GM18498 (cell line): ENCODE measurements at regions not wholly inside any gene's neighbourhood (a gene's known extent, or its start where the extent isn't known, plus 50 kb on each side); places are given as distances from the start of the nearest gene placed in this dataset.
"Not testable (repeated sequence)": the region's sequence is repeated elsewhere in the genome, so short reads cannot be mapped to it uniquely, and the experiment has no call there.

ENCODE experiments used
- ATAC-seq: cut with Tn5 transposase; IDR thresholded peaks from one replicate; pipeline ENCODE4 v1.9.1; 2021; ENCODE audit warnings: mild to moderate bottlenecking, moderate library complexity; ENCODE audit not compliant: unreplicated experiment

DNA sequence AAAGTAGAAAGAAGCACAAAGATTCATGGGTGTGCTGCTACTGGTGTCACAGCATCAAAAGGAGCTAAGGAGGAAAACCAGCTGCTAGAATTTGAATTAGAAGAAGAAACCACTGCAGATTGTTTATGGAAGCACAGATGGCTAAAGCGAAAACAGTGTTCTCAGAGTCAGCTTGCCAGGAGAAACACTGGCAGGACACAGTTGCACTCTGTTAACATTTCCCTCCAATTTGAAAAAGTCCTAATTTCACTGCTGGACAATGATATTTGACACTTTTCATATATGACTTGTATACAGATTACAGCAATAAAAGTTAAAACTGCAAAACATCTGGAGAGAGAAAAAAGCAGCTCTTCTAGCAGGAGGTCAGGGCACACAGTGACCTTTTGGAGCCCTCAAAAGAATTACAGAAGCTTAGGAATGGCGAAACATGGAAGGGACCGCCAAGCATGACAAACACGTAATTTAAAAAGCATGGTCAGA lies 314.5 kb downstream of the COL12A1 start:
- no peak for ATAC-seq

DNA sequence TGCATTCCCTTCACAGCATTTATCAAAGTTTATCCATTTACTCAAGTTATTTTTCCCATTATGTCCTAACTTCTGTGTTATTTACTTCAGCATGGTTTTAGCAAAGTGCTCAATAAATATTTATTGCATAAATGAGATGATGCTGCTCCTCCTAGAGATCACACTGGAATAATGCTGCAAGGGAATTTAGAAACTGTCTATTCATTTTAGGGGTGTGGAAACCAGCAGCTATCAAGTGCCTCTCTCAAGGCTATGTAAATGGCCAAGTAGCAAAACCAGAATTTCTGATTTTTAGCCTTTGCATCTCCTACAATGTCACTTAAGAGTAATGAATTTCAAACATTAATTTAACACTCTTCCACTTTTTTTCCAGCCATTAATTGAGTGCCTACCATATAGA lies 316.2 kb downstream of the COL12A1 start:
- no peak for ATAC-seq

GRCh38 chr6:74888741-74889140 lies 317.1 kb downstream of the COL12A1 start:
- ATAC-seq, result not testable (repeated sequence)

- no peak for ATAC-seq
Measured at GRCh38 chr6:74879976-74880375, 325.9 kb downstream of the COL12A1 start.

DNA sequence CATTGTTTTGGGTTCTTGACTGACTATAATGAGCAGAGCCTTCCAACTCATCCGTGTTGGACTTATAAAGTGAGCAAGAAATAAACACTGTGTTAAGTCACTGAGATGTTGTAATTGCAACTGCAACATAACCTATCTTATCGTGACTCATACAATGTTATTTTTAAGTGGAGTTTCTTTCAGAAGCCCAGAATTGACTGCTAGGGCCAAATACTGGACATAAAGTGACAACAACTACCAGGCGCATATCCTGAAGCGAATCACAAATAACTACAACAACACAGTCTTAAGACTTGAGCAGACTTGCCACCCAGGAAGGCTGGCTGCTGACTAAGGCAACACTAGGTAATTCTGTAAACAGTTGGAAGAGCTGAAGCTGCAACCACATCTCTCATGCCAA lies 326.6 kb downstream of the COL12A1 start:
- ATAC-seq, result no peak

- ATAC-seq, result no peak
Measured at GRCh38 chr6:74875193-74875592, 330.7 kb downstream of the COL12A1 start.

DNA sequence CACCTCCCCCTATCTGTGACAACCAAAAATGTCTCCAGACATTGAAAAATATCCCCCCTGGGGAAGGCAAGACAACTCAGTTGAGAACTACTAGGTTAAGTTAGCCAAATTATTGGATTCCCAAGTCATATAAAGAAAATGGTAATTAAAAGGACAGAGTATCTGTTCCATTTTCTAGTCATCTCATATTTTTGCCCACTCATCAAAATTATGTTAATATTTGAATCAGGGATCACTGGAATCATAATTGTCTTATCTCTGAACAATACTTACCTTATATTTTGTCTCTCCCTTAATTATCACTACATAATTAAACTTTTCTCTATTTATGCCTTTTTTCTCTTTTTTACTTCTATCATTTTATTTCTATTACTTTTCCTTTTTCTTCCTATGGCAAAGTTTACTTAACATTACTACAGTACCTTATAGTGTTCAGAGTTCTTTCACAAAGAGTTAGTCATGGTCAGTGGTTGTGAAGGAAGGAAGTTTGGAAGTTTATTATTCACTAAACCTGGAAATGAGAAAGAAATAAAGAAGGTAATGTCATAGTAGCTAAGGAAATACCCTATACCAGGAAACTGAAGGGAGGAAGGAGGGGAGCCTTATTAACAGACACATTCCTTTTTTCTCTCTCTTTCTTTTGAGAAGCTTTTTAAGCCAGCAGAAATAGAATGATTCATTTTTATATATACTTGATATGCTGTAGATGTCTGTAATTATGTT lies 332.9 kb downstream of the COL12A1 start:
- no peak for ATAC-seq

- no peak for ATAC-seq
Measured at GRCh38 chr6:74871757-74872156, 334.1 kb downstream of the COL12A1 start.

- no peak for ATAC-seq
Measured at GRCh38 chr6:74870403-74870802, 335.4 kb downstream of the COL12A1 start.

GRCh38 chr6:74867291-74867690 lies 338.6 kb downstream of the COL12A1 start:
- ATAC-seq, result no peak

- no peak for ATAC-seq
Measured at GRCh38 chr6:74863968-74864367, 341.9 kb downstream of the COL12A1 start.

DNA sequence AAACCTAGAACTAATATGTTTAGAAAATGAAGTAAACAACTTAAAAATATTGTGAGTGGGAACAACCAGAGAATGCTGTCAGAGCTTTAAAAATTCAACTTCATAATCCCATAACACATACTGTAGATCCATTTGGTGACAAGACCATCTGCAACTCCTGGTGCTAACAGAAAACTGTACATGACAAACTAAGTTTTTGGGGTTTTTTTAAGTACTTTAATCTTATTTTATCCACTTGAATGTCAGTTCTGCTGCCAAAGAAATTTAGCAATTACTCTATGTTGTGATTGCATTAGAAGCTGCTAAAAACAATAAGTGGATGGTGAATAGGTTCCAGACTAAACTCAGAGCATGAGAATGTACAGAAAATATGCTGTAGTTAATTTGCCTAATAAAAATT lies 345.4 kb downstream of the COL12A1 start:
- no peak for ATAC-seq

- ATAC-seq, result no peak
Measured at GRCh38 chr6:74857157-74857556, 348.7 kb downstream of the COL12A1 start.

DNA sequence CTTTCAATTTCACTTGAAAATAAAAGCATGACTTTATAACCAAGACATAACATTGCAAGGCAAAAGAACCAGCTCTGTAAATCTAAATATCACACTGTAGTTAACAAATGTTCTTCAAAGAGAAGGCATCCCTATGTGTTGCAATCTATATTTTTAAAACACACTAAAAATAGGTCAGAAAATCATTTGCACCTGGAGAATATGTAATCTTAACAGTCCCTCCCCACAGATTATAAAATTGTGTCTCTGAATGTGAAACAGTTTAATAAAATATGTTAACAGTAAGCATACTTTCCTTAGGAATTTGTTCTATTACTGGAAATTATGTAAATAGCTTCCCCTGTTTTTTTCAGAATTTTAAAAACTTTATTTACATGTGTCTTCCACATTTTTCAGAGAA lies 351.9 kb downstream of the COL12A1 start:
- ATAC-seq, result no peak

DNA sequence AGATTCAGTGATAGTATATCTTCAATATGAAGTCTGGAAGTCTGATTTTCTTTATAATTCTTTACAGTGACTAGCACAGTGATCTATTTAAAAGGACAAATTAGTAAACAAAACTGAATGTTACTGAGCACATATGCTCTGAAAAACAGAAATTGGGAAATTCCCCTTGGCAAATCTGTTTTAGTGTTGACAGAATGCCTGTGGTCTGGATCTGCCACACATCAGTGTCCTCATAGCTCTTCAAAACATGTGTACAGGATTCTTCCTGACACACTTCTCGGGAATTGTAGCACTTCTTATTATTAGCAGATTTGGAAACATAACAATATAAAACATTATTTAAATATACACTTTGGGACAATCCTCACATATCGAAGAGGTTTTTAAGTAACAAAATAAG lies 354.3 kb downstream of the COL12A1 start:
- ATAC-seq, result no peak

DNA sequence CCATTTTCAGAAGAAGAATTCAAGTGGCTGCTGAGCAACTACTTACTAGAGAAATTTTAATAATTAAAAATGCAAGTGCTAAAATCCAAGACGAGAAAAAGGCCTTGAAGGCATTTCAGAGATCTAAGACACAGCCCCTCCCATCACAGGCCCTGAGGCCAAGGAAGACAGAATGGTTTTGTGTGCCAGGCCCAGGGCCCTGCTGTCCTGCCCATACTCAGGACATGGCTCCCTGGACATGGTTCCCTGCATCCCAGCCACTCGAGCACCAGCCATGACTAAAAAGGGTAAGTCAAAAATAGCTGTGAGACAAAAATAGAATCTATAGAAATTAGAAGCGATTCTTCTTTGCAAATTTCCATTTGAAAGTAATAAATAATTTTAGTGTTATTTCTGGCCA lies 364.9 kb downstream of the COL12A1 start:
- ATAC-seq, result no peak

DNA sequence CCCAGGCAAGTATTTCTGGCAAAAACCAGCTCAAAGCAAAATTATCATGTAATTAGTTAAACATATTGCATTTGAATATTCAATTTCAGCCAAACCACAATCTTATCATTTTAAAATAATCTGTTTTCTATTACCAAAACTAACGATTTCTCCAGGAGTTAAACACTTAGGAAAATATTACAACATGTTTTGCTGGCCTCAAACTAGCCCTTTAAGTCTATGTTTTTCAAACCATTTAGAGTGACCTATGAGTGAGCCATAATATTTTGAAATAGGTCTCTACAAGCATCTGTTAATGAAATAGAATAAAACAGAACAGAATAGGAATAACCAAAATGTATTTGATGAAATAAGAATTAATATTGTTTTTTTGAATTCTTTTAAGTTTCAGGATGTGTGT lies 370.9 kb downstream of the COL12A1 start:
- ATAC-seq, result no peak

DNA sequence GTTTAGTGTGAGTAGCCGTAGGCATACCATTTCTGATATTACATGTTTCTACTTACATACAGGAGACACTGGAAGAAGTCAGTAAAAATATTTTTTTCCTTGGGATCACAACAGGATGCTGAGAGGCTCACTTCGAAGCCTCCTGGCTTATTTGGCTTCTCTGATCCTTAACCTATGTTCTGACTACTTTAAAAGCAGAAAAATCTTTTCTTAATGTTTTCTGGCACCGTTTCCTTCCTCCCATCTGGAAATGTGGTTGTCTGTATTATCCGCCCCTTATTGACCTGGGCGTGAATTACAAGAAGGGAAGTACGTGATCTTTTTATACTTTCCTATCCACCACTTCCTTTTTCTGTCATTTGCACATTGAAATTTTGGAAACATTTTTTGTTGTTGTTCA lies 379.6 kb downstream of the COL12A1 start:
- no peak for ATAC-seq

DNA sequence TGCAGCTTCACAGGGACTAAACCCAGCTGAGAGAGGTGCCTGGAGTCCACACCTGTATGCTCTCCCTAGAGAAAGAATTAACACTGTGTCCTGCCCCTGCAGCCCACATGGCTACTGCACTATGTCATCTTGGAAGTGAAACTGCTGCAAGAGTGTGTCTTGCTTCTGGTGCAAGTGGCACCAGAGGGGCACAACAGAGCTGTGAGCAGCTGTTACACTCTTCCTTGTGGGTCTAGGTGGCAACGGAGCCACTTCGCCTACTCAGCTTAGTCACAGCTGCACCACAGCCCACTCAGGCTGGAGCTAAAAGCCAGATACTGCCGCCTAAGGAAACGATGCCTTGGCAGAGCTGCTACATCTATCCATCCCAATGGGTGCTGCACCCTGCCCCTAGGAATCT lies 391.4 kb downstream of the COL12A1 start:
- no peak for ATAC-seq

DNA sequence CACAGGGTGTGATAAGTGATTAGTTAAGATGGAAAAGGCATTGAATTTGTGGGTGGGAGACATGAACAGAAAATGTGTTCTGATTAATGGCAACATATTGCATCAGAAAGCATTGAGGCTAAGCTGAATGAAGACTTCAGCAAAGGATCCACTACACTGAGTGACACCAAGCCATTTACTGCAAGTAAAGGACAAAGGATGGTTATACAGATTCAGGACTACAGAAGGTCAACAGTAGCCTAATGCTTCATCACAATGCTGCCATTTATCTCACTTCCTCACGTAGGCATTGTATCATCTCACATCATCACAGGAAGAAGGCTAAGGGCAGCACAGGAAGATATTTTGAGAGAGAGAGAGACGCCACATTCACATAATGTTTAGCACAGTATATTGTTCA lies 398.2 kb downstream of the COL12A1 start:
- ATAC-seq, result no peak

- ATAC-seq, result no peak
Measured at GRCh38 chr6:74805916-74806696, 399.7 kb downstream of the COL12A1 start.

- no peak for ATAC-seq
Measured at GRCh38 chr6:74798302-74798701, 407.6 kb downstream of the COL12A1 start.
